K562 (cell line): ENCODE measurements at regions not wholly inside any gene's neighbourhood (a gene's known extent, or its start where the extent isn't known, plus 50 kb on each side); places are given as distances from the start of the nearest gene placed in this dataset.
"Not testable (repeated sequence)": the region's sequence is repeated elsewhere in the genome, so short reads cannot be mapped to it uniquely, and the experiment has no call there.

Experiments used
- ATAC-seq: fragments of 200-7000 bp; cut with Tn5 transposase; 3 replicates; pipeline ENCODE4 v1.9.1; 2020; ENCODE audit warnings: moderate library complexity
- BruUV-seq: library from RNA; stranded (reverse); fragments of 400-500 nt; replicated peaks from 2 replicates; lab custom pipeline; 2021; lab: Mats Ljungman, UMichigan
- CTCF ChIA-PET: fragments of 300-600 bp; formaldehyde crosslinking; extraction: SDS; loops from one replicate; lab custom pipeline; 2021; ENCODE audit warnings: low intra/inter-chr PET ratio; lab: Yijun Ruan, JAX
- POLR2A ChIA-PET: fragments of 300-600, 350-650 bp; sonication (Branson Sonifier 250); formaldehyde crosslinking; extraction: SDS; loops from one replicate; lab custom pipeline; 2021; ENCODE audit warnings: antibody characterized with exemption, inconsistent platforms; lab: Yijun Ruan, JAX
- DNase-seq, 4 experiments: peaks; one replicate each; pipeline versions ENCODE4 v3.0.0 to v3.0.0-alpha.2; 2011 to 2018; ENCODE audit warnings: low spot score in 3 of 4, mixed read lengths in 3 of 4; ENCODE audit errors: extremely low read depth in 1 of 4
- FAIRE-seq: peaks from 2 replicates; lab custom pipeline; 2011; peaks lifted over from hg19 to GRCh38; lab: Jason Lieb, UNC
- H2AFZ ChIP-seq: 2 replicates; pipeline ENCODE4 v1.6.0; 2011; ENCODE audit warnings: low read depth, low read length, control low read depth, inconsistent platforms
- H3K27ac ChIP-seq: fragments of 200-600 bp; 3 replicates; pipeline ENCODE4 v1.8.0; 2011; ENCODE audit warnings: low read depth, mild to moderate bottlenecking, control low read depth, inconsistent platforms, low read length, moderate library complexity, mixed read lengths; ENCODE audit errors: extremely low read depth
- H3K27me3 ChIP-seq, 2 experiments: fragments of 300-600 bp in 1 of 2; 2 replicates in 1 of 2; 3 replicates in 1 of 2; pipeline versions ENCODE4 v1.6.0 to v1.8.0; 2011; ENCODE audit warnings: inconsistent platforms in 2 of 2, low read length in 2 of 2, mild to moderate bottlenecking in 1 of 2, mixed read lengths in 1 of 2, moderate library complexity in 1 of 2; ENCODE audit not compliant: control insufficient read depth in 2 of 2, insufficient read depth in 2 of 2
- H3K36me3 ChIP-seq: fragments of 300-600 bp; 3 replicates; pipeline ENCODE4 v1.8.0; 2011; ENCODE audit warnings: mild to moderate bottlenecking, low read length, inconsistent platforms; ENCODE audit not compliant: control insufficient read depth, insufficient read depth
- H3K4me1 ChIP-seq, 2 experiments: fragments of 200-600 bp in 1 of 2; replicated peaks in 1 of 2; 2 replicates in 1 of 2; 3 replicates in 1 of 2; pipeline versions ENCODE4 v1.5.1 to v1.8.0; 2011; ENCODE audit warnings: inconsistent platforms in 2 of 2, low read length in 2 of 2, mild to moderate bottlenecking in 1 of 2, mixed read lengths in 1 of 2, moderate library complexity in 1 of 2; ENCODE audit not compliant: control insufficient read depth in 2 of 2, insufficient read depth in 2 of 2
- H3K4me2 ChIP-seq: 2 replicates; pipeline ENCODE4 v1.6.1; 2011; ENCODE audit warnings: low read length, control low read depth, inconsistent platforms, mixed read lengths; ENCODE audit not compliant: insufficient read depth
- H3K4me3 ChIP-seq: fragments of 200-600 bp; sonication (generic), shearing (Covaris generic); 2 replicates; pipeline ENCODE4 v1.5.1; 2016; ENCODE audit warnings: control low read depth, inconsistent platforms
- H3K79me2 ChIP-seq: fragments of 200-600 bp; 3 replicates; pipeline ENCODE4 v1.8.0; 2011; ENCODE audit warnings: low read length, inconsistent platforms; ENCODE audit not compliant: control insufficient read depth, insufficient read depth
- H3K9ac ChIP-seq, 2 experiments: 2 replicates each; pipeline versions ENCODE4 v1.6.0 to v1.6.1; 2011; ENCODE audit warnings: low read depth in 2 of 2, low read length in 2 of 2, control low read depth in 1 of 2, inconsistent platforms in 1 of 2, mild to moderate bottlenecking in 1 of 2, mixed read lengths in 1 of 2; ENCODE audit not compliant: insufficient read depth in 1 of 2
- H3K9me1 ChIP-seq: one replicate; pipeline ENCODE4 v1.6.0; 2011; ENCODE audit warnings: inconsistent platforms, mild to moderate bottlenecking, low read length, moderate library complexity; ENCODE audit not compliant: control insufficient read depth, insufficient read depth
- H3K9me3 ChIP-seq: replicated peaks from 2 replicates; pipeline ENCODE4 v1.5.1; 2011; ENCODE audit warnings: low read depth, low read length, inconsistent platforms; ENCODE audit not compliant: control insufficient read depth, insufficient read depth
- H4K20me1 ChIP-seq: replicated peaks from 2 replicates; pipeline ENCODE4 v1.6.1; 2011; ENCODE audit warnings: low read length, inconsistent platforms, mixed read lengths; ENCODE audit not compliant: control insufficient read depth, insufficient read depth
- ATF1 ChIP-seq, 2 experiments: fragments of 450-650 bp in 1 of 2; IDR thresholded peaks; 2 replicates each; pipeline ENCODE4 v1.6.1; 2016; ENCODE audit warnings: missing compliant biosample characterization in 1 of 2, missing genetic modification characterization in 1 of 2
- CHCHD3 ChIP-seq: fragments of 250-450 bp; sonication (Bioruptor Pico); IDR thresholded peaks from 2 replicates; pipeline ENCODE4 v2.1.2; 2022; ENCODE audit warnings: mild to moderate bottlenecking
- CTBP1 ChIP-seq: fragments of 450-650 bp; IDR thresholded peaks from 2 replicates; pipeline ENCODE4 v1.6.1; 2016; ENCODE audit warnings: borderline replicate concordance
- FOXO4 ChIP-seq: fragments of 450-650 bp; formaldehyde crosslinking; IDR thresholded peaks from 2 replicates; pipeline ENCODE4 v1.4.0; 2020; ENCODE audit warnings: mild to moderate bottlenecking, moderate library complexity
- MLX ChIP-seq, 2 experiments: fragments of 450-650 bp in 1 of 2; sonication (generic) in 1 of 2; formaldehyde crosslinking; conservative IDR thresholded peaks; 2 replicates each; pipeline versions ENCODE4 v1.4.0 to v1.8.1; 2020 to 2022; ENCODE audit warnings: mild to moderate bottlenecking in 1 of 2, missing genetic modification reagents in 1 of 2
- NONO ChIP-seq, 2 experiments: fragments of 200-400 bp in 1 of 2; fragments of 450-650 bp in 1 of 2; formaldehyde crosslinking in 1 of 2; IDR thresholded peaks; 2 replicates each; pipeline ENCODE4 v1.6.1; 2017; ENCODE audit warnings: low read depth in 2 of 2, mild to moderate bottlenecking in 2 of 2, moderate library complexity in 2 of 2, low read length in 1 of 2
- SRSF9 ChIP-seq: fragments of 200-400 bp; formaldehyde crosslinking; IDR thresholded peaks from 2 replicates; pipeline ENCODE4 v1.6.1; 2017; ENCODE audit warnings: low read depth, low read length, borderline replicate concordance
- THAP12 ChIP-seq: fragments of 250-450 bp; sonication (Bioruptor Pico); IDR thresholded peaks from 2 replicates; pipeline ENCODE4 v1.9.0; 2021; ENCODE audit warnings: mild to moderate bottlenecking, inconsistent platforms
- TSC22D4 ChIP-seq: fragments of 450-650 bp; IDR thresholded peaks from 2 replicates; pipeline ENCODE4 v1.6.1; 2016; ENCODE audit warnings: missing genetic modification characterization, missing biosample characterization, control low read depth
- ZFP1 ChIP-seq: fragments of 450-650 bp; formaldehyde crosslinking; IDR thresholded peaks from 2 replicates; pipeline ENCODE4 v1.4.0; 2020; ENCODE audit warnings: mild to moderate bottlenecking, mixed read lengths
- ZNF57 ChIP-seq: fragments of 450-650 bp; formaldehyde crosslinking; IDR thresholded peaks from 2 replicates; pipeline ENCODE4 v1.4.0; 2020; ENCODE audit warnings: mild to moderate bottlenecking, moderate library complexity
- WGBS: fragments of 100-300 bp; shearing (Covaris generic); methylation state at CpG from one replicate; pipeline ENCODE4 v1.1.6; 2016; ENCODE audit warnings: low coverage, mixed read lengths; ENCODE audit not compliant: insufficient coverage; ENCODE audit errors: missing lambda C conversion rate; 5-methylcytosine and 5-hydroxymethylcytosine counted together
- in situ Hi-C: fragments of 300-500 bp; cut with MboI; formaldehyde crosslinking; loops from 4 replicates; pipeline ENCODE4 v1.15.0; 2018; ENCODE audit warnings: inconsistent platforms, mixed read lengths
- intact Hi-C: fragments of 100-400 bp; cut with micrococcal nuclease; formaldehyde crosslinking; loops from 2 replicates; pipeline ENCODE4 v1.14.2; 2022

GRCh38 chr6:10134185-10134584 lies 280.7 kb downstream of the TFAP2A start:
- H3K36me3 ChIP-seq, ATAC-seq, H3K9me3 ChIP-seq, BruUV-seq, H3K79me2 ChIP-seq, H3K4me1 ChIP-seq, H3K4me2 ChIP-seq, H2AFZ ChIP-seq, in situ Hi-C loops, DNase-seq, H3K27me3 ChIP-seq, H3K27ac ChIP-seq, CTCF ChIA-PET, H3K9me1 ChIP-seq, H3K4me3 ChIP-seq, intact Hi-C loops, POLR2A ChIA-PET, FAIRE-seq, H4K20me1 ChIP-seq: not testable (repeated sequence)
- 14% methylated on average over 8 of the region's 14 CpGs for WGBS
- H3K9ac ChIP-seq, result 0 out of 4 replicates have a peak overlapping the region, but pooled peaks of 1 of the 2 experiments have one; percentile 21

GRCh38 chr6:10128721-10129120 lies 286.2 kb downstream of the TFAP2A start:
- H3K27ac ChIP-seq, result no peak overlapping the region
- ATAC-seq (no peak), DNase-seq (no peak), FAIRE-seq (no peak)
- H2AFZ ChIP-seq, result no peak overlapping the region
- H3K9ac ChIP-seq, result no peak overlapping the region
- WGBS, result 28% methylated on average over 4 of the region's 4 CpGs
- H3K79me2 ChIP-seq, result no peaks in the 10 kb centered on the region
- no peaks in the 10 kb centered on the region for H3K9me1 ChIP-seq
- H4K20me1 ChIP-seq, result no peaks in the 10 kb centered on the region
- POLR2A ChIA-PET, result interaction anchor here (0.9 to 1.0 kb wide), 2 partner anchors 25 to 27 kb away, joined by 3 read pairs; no protein-coding TSS in a partner anchor
- no peaks in the 10 kb centered on the region for H3K9me3 ChIP-seq
- CTCF ChIA-PET, result no interaction called here
- H3K4me2 ChIP-seq, result no peak overlapping the region
- no peaks in the 10 kb centered on the region for H3K36me3 ChIP-seq
- in situ Hi-C loops, result no loop called here
- intact Hi-C loops, result no loop called here
- H3K4me3 ChIP-seq, result no peak overlapping the region
- BruUV-seq, result no TSS peak
- no peaks in the 10 kb centered on the region; a peak in 1 of 5 replicates for H3K27me3 ChIP-seq
- H3K4me1 ChIP-seq, result no peaks in the 10 kb centered on the region
- TF ChIP-seq CHCHD3 (CRISPR knock-in tag), result no peak
- TF ChIP-seq MLX (CRISPR knock-in tag; conservative IDR thresholded peaks at IDR 0.05), result no peak
- TF ChIP-seq NONO (IDR thresholded peaks at IDR 0.05; ENCODE audit: low read depth in 2 of 2, low read length in 1 of 2), result no peak
- TF ChIP-seq SRSF9, result no peak
- TF ChIP-seq CTBP1, result no peak
- no peak for TF ChIP-seq FOXO4 (CRISPR knock-in tag)
- no peak for TF ChIP-seq TSC22D4 (tag)
- TF ChIP-seq ZNF57 (CRISPR knock-in tag), result no peak
- TF ChIP-seq ATF1 (CRISPR knock-in tag; IDR thresholded peaks at IDR 0.05), result no peak
- TF ChIP-seq ATF1 (tag; IDR thresholded peaks at IDR 0.05), result no peak
- TF ChIP-seq ZFP1 (CRISPR knock-in tag), result no peak
- no peak for TF ChIP-seq THAP12
